Kidney epithelial cell (primary cell): ENCODE measurements at regions not wholly inside any gene's neighbourhood (a gene's known extent, or its start where the extent isn't known, plus 50 kb on each side); places are given as distances from the start of the nearest gene placed in this dataset.

Source experiments
- DNase-seq: peaks from one replicate; pipeline ENCODE4 v3.0.0-alpha.2; 2010; ENCODE audit warnings: low read depth
- H3K27me3 ChIP-seq: 2 replicates; pipeline ENCODE4 v1.6.0; 2011; ENCODE audit warnings: low read length; ENCODE audit not compliant: control insufficient read depth, insufficient read depth
- H3K36me3 ChIP-seq: 2 replicates; pipeline ENCODE4 v1.5.1; 2011; ENCODE audit warnings: low read length; ENCODE audit not compliant: control insufficient read depth, insufficient read depth
- H3K4me3 ChIP-seq: 2 replicates; pipeline ENCODE4 v1.5.1; 2011; ENCODE audit warnings: low read depth, mild to moderate bottlenecking, control low read depth, low read length
- CTCF ChIP-seq: IDR thresholded peaks from 2 replicates; pipeline ENCODE4 v1.5.1; 2011; ENCODE audit warnings: mild to moderate bottlenecking, moderate library complexity, low read length, control low read depth, inconsistent platforms; ENCODE audit not compliant: insufficient read depth, poor library complexity, severe bottlenecking

- peaks cover 3% of the 10 kb centered on the region for H3K27me3 ChIP-seq
- no peaks in the 10 kb centered on the region for H3K36me3 ChIP-seq
- DNase-seq, result no peak
- no peak overlapping the region for H3K4me3 ChIP-seq
- TF ChIP-seq CTCF, result no peak
Measured at GRCh38 chr13:111513766-111514609, 193.5 kb downstream of the TEX29 start.

- TF ChIP-seq CTCF, result no peak
- H3K36me3 ChIP-seq, result no peaks in the 10 kb centered on the region
- H3K27me3 ChIP-seq, result peaks cover 3% of the 10 kb centered on the region
- DNase-seq, result no peak
- no peak overlapping the region for H3K4me3 ChIP-seq
Measured at GRCh38 chr13:111514610-111515306, 194.3 kb downstream of the TEX29 start.

- no peak for DNase-seq
- Histone ChIP-seq H3K4me3 (no peak overlapping the region), H3K36me3 (no peaks in the 10 kb centered on the region), H3K27me3 (peaks cover 3% of the 10 kb centered on the region)
- no peak for TF ChIP-seq CTCF
Measured at GRCh38 chr13:111515307-111515617, 194.8 kb downstream of the TEX29 start.

- no peak overlapping the region for H3K4me3 ChIP-seq
- TF ChIP-seq CTCF, result no peak
- H3K36me3 ChIP-seq, result no peaks in the 10 kb centered on the region
- DNase-seq, result no peak
- peaks cover 3% of the 10 kb centered on the region for H3K27me3 ChIP-seq
Measured at GRCh38 chr13:111515635-111516034, 195.2 kb downstream of the TEX29 start.

- no peaks in the 10 kb centered on the region for H3K36me3 ChIP-seq
- no peak overlapping the region for H3K4me3 ChIP-seq
- DNase-seq, result no peak
- H3K27me3 ChIP-seq, result peaks cover 3% of the 10 kb centered on the region
- TF ChIP-seq CTCF, result no peak
Measured at GRCh38 chr13:111516712-111517640, 196.5 kb downstream of the TEX29 start.
